Spinal cord (tissue), 9 donors: ENCODE measurements at regions not wholly inside any gene's neighbourhood (a gene's known extent, or its start where the extent isn't known, plus 50 kb on each side); places are given as distances from the start of the nearest gene placed in this dataset.

ENCODE experiments used
- DNase-seq, 6 donors: peaks; one replicate each; pipeline versions ENCODE4 v3.0.0 to v3.0.0-alpha.2; 2013 to 2015; ENCODE audit warnings: low spot score in 6 of 6, low read depth in 4 of 6
- H3K27ac ChIP-seq: one replicate; pipeline ENCODE4 v1.5.1; 2013; ENCODE audit warnings: low read depth, low read length, control low read depth
- H3K27me3 ChIP-seq: one replicate; pipeline ENCODE4 v1.6.1; 2013; ENCODE audit warnings: low read length; ENCODE audit not compliant: control insufficient read depth, insufficient read depth
- H3K36me3 ChIP-seq: one replicate; pipeline ENCODE4 v1.6.1; 2013; ENCODE audit warnings: low read length; ENCODE audit not compliant: control insufficient read depth, insufficient read depth
- H3K4me1 ChIP-seq: one replicate; pipeline ENCODE4 v1.6.1; 2013; ENCODE audit warnings: low read length; ENCODE audit not compliant: control insufficient read depth, insufficient read depth
- H3K4me3 ChIP-seq: one replicate; pipeline ENCODE4 v1.5.1; 2013; ENCODE audit warnings: low read depth, low read length, control low read depth
- H3K9me3 ChIP-seq: one replicate; pipeline ENCODE4 v1.6.1; 2013; ENCODE audit warnings: low read length; ENCODE audit not compliant: control insufficient read depth, insufficient read depth
- WGBS: methylation state at CpG from one replicate; pipeline ENCODE4 v1.1.5; 2013; ENCODE audit warnings: missing lambda C conversion rate; ENCODE audit not compliant: insufficient coverage; 5-methylcytosine and 5-hydroxymethylcytosine counted together
- donor health status: healthy.

DNA sequence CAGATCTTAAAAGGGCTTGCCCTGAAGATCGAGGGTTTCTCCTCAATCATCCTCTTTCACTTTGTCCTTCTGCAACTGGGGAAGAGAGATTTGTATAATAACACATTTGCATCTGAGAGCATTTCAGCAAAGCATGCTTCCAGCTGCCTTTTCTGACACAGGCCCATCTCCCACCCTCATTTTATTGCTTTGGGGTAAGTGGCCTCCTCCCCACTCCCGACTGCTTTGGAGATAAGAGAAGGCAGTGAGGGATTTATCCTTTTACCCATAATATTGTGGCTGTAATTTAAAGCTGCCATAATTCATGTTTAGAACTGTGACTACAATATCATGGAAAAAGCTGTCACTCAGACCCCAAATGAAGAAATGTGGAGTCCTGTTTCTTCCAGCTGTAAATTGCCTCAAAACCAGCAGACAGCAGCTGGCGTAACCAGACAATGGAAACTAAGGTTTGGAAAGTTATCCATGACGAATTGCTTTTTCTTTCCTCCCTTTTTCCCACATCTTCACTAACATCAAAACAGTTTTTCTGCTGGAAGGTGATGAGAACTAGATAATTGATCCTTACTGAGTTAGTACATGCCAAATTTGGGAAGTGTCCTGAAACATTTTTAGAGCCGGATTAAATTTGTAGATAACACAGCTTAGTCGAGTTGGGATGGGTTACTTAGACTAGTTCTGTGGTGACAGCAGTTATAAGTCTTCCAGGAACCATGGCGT is 104.2 kb upstream of the PFN2 start:
- 50% methylated on average over 2 of the region's 7 CpGs for WGBS
- no peak overlapping the region for H3K4me3 ChIP-seq
- no peak for DNase-seq
- no peaks in the 10 kb centered on the region for H3K36me3 ChIP-seq
- H3K4me1 ChIP-seq = peaks cover 11% of the 10 kb centered on the region
- H3K27ac ChIP-seq = no peak overlapping the region
- H3K27me3 ChIP-seq = no peaks in the 10 kb centered on the region
- peaks cover 4% of the 10 kb centered on the region for H3K9me3 ChIP-seq

DNA sequence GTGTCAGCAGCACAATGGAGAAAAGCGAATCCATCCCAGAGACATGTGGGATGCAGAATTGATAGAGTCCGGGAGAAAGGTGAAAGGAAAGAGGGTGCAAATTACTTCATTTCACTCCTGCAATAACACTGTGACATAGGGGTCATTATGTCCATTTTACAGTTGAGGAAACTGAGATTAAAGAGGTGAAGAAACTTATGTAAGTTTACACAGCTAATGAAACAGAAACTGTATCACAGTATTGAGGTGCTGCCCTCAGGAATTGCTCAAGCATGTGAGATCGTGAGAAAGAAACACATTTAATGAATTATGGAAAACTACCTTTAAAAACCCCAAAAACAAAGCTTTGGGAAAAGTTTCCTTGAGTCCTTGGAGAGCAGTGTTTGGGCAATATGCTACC is 103.6 kb upstream of the PFN2 start:
- no peaks in the 10 kb centered on the region for H3K36me3 ChIP-seq
- no peak for DNase-seq
- H3K4me3 ChIP-seq = no peak overlapping the region
- peaks cover 9% of the 10 kb centered on the region for H3K4me1 ChIP-seq
- no CpG with 5 or more reads among the region's 3 CpGs for WGBS
- H3K9me3 ChIP-seq = peaks cover 4% of the 10 kb centered on the region
- no peaks in the 10 kb centered on the region for H3K27me3 ChIP-seq
- H3K27ac ChIP-seq = no peak overlapping the region

DNA sequence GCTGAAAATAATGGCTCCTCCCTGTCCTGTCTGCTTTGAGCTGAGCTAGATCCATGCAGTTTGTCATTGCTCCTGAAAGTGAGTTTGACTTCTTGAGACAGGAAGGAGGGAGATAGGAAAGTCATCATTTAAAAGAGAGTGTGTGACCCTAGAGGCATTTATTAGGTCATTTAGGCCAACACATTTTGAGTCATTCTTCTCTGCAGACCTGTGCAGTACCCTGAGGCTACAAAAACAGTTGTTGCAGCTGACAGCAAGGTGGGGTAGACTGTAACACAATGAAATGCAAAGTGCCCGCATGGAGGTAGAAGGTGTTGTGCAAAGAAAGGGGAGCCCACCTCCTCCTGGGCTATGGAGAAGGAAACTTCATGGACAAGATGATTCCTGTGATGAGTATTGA is 102.8 kb upstream of the PFN2 start:
- Histone ChIP-seq H3K27ac (no peak overlapping the region), H3K9me3 (peaks cover 4% of the 10 kb centered on the region), H3K36me3 (no peaks in the 10 kb centered on the region), H3K4me3 (no peak overlapping the region), H3K27me3 (no peaks in the 10 kb centered on the region), H3K4me1 (peaks cover 1% of the 10 kb centered on the region)
- DNase-seq = no peak
- WGBS = 86% methylated on average over 1 of the region's 1 CpG

DNA sequence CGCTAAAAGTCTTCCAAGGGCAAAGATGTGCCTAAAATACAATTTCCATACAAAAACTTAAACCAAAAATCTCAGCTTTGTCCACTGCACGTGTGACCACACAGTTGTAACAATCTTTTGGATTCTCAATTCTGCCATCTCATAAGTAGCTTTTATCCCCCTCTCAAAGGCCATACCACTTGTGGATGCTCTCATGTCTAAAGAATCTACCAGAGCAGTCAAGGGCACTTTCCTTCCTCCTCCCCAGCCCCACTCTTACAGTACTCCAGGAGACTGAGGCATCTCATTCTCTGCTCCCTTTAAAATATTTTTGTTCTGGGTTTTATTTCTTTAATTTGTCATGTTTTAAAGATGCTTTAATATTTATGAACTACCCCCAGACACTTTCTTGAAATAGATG is 102.3 kb upstream of the PFN2 start:
- H3K4me1 ChIP-seq = no peaks in the 10 kb centered on the region
- H3K9me3 ChIP-seq = peaks cover 4% of the 10 kb centered on the region
- WGBS = 81% methylated on average over 2 of the region's 2 CpGs
- H3K36me3 ChIP-seq = no peaks in the 10 kb centered on the region
- H3K27me3 ChIP-seq = no peaks in the 10 kb centered on the region
- no peak overlapping the region for H3K27ac ChIP-seq
- H3K4me3 ChIP-seq = no peak overlapping the region
- no peak for DNase-seq

DNA sequence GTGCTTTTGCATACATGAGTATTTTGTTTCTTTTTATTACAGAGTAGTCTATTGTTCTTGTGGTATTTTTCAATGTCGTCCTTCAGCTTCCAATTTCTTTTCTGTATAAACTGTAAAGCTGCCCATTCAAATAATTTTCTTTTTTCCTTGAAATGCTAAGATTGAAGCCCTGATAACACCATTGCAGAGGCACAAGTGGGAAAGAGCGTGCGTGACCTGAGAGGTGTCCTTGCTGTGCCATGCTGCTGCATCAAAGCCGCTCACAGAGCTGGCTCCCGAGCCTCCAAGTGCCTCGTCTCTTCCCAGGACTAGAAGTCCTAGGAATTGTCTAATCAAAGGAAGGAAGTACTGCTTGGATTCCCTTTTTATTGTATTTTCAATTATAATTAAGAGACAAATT is 101.9 kb upstream of the PFN2 start:
- Histone ChIP-seq H3K27me3 (no peaks in the 10 kb centered on the region), H3K36me3 (no peaks in the 10 kb centered on the region), H3K27ac (no peak overlapping the region), H3K4me1 (no peaks in the 10 kb centered on the region), H3K4me3 (no peak overlapping the region), H3K9me3 (peaks cover 4% of the 10 kb centered on the region)
- no peak for DNase-seq
- no CpG with 5 or more reads among the region's 6 CpGs for WGBS

DNA sequence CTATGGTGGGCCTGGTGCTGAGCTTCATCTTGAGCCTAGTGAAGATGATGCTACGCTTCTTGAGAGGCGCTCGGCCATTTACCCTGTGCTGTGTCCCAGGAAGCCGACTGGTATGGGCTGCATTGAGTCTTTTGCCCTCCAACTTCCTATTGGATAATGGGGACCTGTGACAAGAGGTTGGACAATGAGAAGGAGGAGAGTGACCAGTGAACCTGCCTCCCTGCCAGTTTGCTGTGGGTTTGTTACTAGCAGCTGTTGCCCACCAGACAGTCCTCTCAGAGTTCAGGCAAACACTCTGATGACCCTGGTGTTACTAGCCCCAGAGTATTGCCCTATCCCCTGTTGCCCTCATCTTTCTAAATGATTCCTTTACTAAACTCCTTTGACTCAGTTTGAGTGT is 99.6 kb upstream of the PFN2 start:
- Histone ChIP-seq H3K4me3 (no peak overlapping the region), H3K36me3 (no peaks in the 10 kb centered on the region), H3K27ac (no peak overlapping the region), H3K27me3 (no peaks in the 10 kb centered on the region), H3K9me3 (no peaks in the 10 kb centered on the region), H3K4me1 (no peaks in the 10 kb centered on the region)
- DNase-seq = no peak
- 97% methylated on average over 4 of the region's 4 CpGs for WGBS

DNA sequence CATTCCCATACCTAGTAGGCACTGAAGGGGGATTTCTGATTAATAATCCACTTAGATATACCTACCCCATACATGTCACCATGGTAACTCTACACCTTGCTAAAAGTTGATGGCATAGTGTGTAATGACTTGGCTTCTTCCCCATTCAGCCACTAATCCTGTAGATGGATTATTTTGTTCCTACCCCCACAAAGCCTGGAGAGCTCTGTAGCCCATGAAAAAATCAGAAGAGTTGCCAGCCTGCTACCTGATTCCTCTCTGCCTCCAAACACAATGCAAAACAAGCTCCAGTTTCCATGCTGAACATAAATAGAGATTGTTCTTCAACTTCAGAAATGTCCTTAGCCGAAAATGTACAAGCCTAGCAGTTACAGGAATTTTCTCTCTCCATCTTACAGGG is 98.9 kb upstream of the PFN2 start:
- DNase-seq = no peak
- H3K4me3 ChIP-seq = no peak overlapping the region
- WGBS = no CpG with 5 or more reads among the region's 1 CpG
- no peaks in the 10 kb centered on the region for H3K4me1 ChIP-seq
- H3K9me3 ChIP-seq = no peaks in the 10 kb centered on the region
- no peak overlapping the region for H3K27ac ChIP-seq
- H3K27me3 ChIP-seq = no peaks in the 10 kb centered on the region
- H3K36me3 ChIP-seq = no peaks in the 10 kb centered on the region

DNA sequence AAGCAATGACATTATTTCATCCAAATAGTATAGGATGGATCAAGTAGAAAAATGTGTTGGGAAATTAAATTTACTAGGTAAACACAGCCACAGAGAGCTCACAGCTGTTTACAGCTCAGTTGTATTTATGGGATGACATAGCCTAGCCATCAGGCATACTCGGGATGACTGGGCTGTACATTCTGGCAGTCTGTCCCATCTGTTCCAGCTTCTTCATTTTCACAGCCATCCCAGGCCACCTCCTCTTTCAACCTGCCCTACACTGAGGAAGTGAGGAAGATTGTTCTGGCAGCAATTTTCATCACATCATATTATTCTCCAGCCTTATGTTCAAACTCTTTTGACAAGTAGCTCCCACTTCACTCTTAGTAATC is 98.4 kb upstream of the PFN2 start:
- no peak for DNase-seq

DNA sequence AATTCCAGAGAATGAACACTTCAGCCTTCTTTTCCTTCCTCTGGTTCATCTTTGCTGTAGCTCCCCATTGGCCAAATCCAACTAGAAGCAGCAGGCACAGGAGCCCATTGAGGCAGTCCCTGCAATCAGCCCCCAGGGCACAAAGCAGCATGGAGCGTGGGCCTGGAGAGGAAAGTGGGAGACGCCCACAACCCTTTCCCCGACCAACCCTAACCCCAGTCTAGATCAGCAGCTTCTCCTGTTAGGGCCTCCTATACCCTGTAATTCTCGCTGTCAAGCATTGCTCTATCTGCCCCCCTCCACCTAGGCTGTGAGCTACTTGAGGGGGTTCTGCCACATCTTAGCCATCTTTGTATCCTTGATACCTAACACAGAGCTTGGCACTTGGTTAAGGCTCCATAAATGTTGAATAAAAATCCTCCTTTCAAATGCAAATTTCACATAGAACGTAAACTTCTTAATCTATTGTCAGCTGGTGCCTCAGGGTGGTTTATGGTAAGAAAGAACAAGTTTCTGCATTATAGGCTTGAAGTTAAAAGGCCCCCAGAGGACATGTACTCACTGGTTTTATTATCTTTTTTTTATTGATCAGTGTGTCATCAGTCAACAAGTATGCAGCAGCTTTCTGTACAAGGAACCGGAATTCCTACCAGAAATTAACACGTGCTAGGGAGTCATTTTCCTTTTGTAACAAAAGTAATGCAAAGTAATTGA is 97.9 kb upstream of the PFN2 start:
- Histone ChIP-seq H3K4me3 (no peak overlapping the region), H3K36me3 (no peaks in the 10 kb centered on the region), H3K27me3 (no peaks in the 10 kb centered on the region), H3K9me3 (no peaks in the 10 kb centered on the region), H3K4me1 (no peaks in the 10 kb centered on the region), H3K27ac (no peak overlapping the region)
- 86% methylated on average over 2 of the region's 7 CpGs for WGBS
- DNase-seq = peak in 1 of 6 donors; percentile 72

More for the DNA sequence above, 98.4 kb upstream of the PFN2 start:
- Histone ChIP-seq H3K4me1 (no peaks in the 10 kb centered on the region), H3K36me3 (no peaks in the 10 kb centered on the region), H3K9me3 (no peaks in the 10 kb centered on the region), H3K27ac (no peak overlapping the region), H3K4me3 (no peak overlapping the region), H3K27me3 (no peaks in the 10 kb centered on the region)
- WGBS = 88% methylated on average over 1 of the region's 1 CpG

DNA sequence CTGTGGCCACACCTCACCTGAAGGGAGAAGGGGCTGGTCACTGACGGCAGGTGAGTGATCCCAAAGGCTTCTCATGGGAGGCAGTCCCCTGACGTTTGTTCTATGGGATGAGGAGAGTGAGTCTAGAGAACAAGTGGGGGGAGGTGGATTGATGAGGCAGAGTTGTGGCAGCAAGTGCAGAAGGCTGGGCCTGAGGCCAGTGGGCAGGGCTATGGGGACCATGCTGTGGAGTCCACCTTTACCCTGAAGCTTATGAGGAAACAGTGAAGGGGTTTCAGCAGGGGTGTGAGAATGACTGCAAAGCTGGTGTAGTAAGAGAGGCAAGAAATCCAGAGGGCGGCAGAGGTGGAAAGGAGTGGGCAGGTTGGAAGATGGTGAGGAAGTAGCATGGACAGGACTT is 96.9 kb upstream of the PFN2 start:
- no peak for DNase-seq
- no peaks in the 10 kb centered on the region for H3K36me3 ChIP-seq
- 82% methylated on average over 3 of the region's 3 CpGs for WGBS
- no peaks in the 10 kb centered on the region for H3K4me1 ChIP-seq
- H3K27ac ChIP-seq = no peak overlapping the region
- no peaks in the 10 kb centered on the region for H3K27me3 ChIP-seq
- no peaks in the 10 kb centered on the region for H3K9me3 ChIP-seq
- H3K4me3 ChIP-seq = no peak overlapping the region
